ENCODE measurements at regions not wholly inside any gene's neighbourhood (a gene's known extent, or its start where the extent isn't known, plus 50 kb on each side); places are given as distances from the start of the nearest gene placed in this dataset.

GRCh38 chr1:56062625-56063024, 516.7 kb downstream of the PLPP3 start:
- no peak for DNase-seq

GRCh38 chr1:56061824-56062223, 517.5 kb downstream of the PLPP3 start:
- no peak for DNase-seq

GRCh38 chr1:56060906-56061305, 518.5 kb downstream of the PLPP3 start:
- DNase-seq: no peak

GRCh38 chr1:56057466-56058405, 521.6 kb downstream of the PLPP3 start:
- DNase-seq: no peak

GRCh38 chr1:56056438-56057287, 522.7 kb downstream of the PLPP3 start:
- no peak for DNase-seq

GRCh38 chr1:56054959-56055358, 524.4 kb downstream of the PLPP3 start:
- no peak for DNase-seq

- DNase-seq: no peak
Measured at GRCh38 chr1:56052041-56052440, 527.3 kb downstream of the PLPP3 start.

GRCh38 chr1:56050911-56051310, 528.5 kb downstream of the PLPP3 start:
- no peak for DNase-seq

- DNase-seq: no peak
Measured at GRCh38 chr1:56045477-56045876, 533.9 kb downstream of the PLPP3 start.

- DNase-seq: no peak
Measured at GRCh38 chr1:56045062-56045461, 534.3 kb downstream of the PLPP3 start.

GRCh38 chr1:56036479-56036878, 542.9 kb downstream of the PLPP3 start:
- DNase-seq: no peak

GRCh38 chr1:56034847-56035481, 544.4 kb downstream of the PLPP3 start:
- DNase-seq: no peak

- DNase-seq: no peak
Measured at GRCh38 chr1:56034222-56034621, 545.1 kb downstream of the PLPP3 start.

- no peak for DNase-seq
Measured at GRCh38 chr1:56033321-56034037, 545.9 kb downstream of the PLPP3 start.

- no peak for DNase-seq
Measured at GRCh38 chr1:56032096-56032676, 547.2 kb downstream of the PLPP3 start.

- no peak for DNase-seq
Measured at GRCh38 chr1:56031001-56031400, 548.4 kb downstream of the PLPP3 start.

- no peak for DNase-seq
Measured at GRCh38 chr1:56029319-56030003, 549.9 kb downstream of the PLPP3 start.

- no peak for DNase-seq
Measured at GRCh38 chr1:56028911-56029310, 550.5 kb downstream of the PLPP3 start.

- DNase-seq: no peak
Measured at GRCh38 chr1:56028244-56028643, 551.1 kb downstream of the PLPP3 start.

GRCh38 chr1:56025942-56026341, 553.4 kb downstream of the PLPP3 start:
- DNase-seq: no peak

GRCh38 chr1:56024155-56024554, 555.2 kb downstream of the PLPP3 start:
- DNase-seq: no peak

GRCh38 chr1:56019922-56020321, 559.4 kb downstream of the PLPP3 start:
- DNase-seq: no peak
